Mucosa of rectum (tissue), 2 donors: ENCODE measurements at regions not wholly inside any gene's neighbourhood (a gene's known extent, or its start where the extent isn't known, plus 50 kb on each side); places are given as distances from the start of the nearest gene placed in this dataset.

Experiments
- H3K27ac ChIP-seq, 2 donors: one replicate each; pipeline ENCODE4 v1.7.0; 2013; ENCODE audit warnings: inconsistent platforms in 2 of 2, low read depth in 2 of 2, low read length in 2 of 2
- H3K27me3 ChIP-seq, 2 donors: one replicate each; pipeline ENCODE4 v1.7.0; 2013; ENCODE audit warnings: low read length in 2 of 2; ENCODE audit not compliant: control insufficient read depth in 2 of 2, insufficient read depth in 2 of 2
- H3K36me3 ChIP-seq, 2 donors: one replicate each; pipeline ENCODE4 v1.7.0; 2013; ENCODE audit warnings: low read length in 2 of 2; ENCODE audit not compliant: control insufficient read depth in 2 of 2, insufficient read depth in 2 of 2
- H3K4me1 ChIP-seq, 2 donors: one replicate each; pipeline ENCODE4 v1.7.0; 2013; ENCODE audit warnings: low read length in 2 of 2, mild to moderate bottlenecking in 1 of 2; ENCODE audit not compliant: control insufficient read depth in 2 of 2, insufficient read depth in 2 of 2
- H3K4me3 ChIP-seq, 2 donors: one replicate each; pipeline ENCODE4 v1.7.0; 2013; ENCODE audit warnings: low read length in 2 of 2
- H3K9ac ChIP-seq, 2 donors: one replicate each; pipeline ENCODE4 v1.7.0; 2013; ENCODE audit warnings: low read length in 2 of 2, low read depth in 1 of 2, mild to moderate bottlenecking in 1 of 2
- H3K9me3 ChIP-seq, 2 donors: one replicate each; pipeline ENCODE4 v1.7.0; 2013; ENCODE audit warnings: low read length in 2 of 2; ENCODE audit not compliant: control insufficient read depth in 2 of 2
- donor health status: healthy.
- donor health status: Normal muscosa, but diverticular disease.

GRCh38 chr15:85988741-85989140 lies 90.9 kb upstream of the AGBL1 start:
- Histone ChIP-seq H3K9me3 (peaks cover 0 to 2% of the 10 kb centered on the region in 2 donors), H3K36me3 (no peaks in the 10 kb centered on the region), H3K4me1 (no peaks in the 10 kb centered on the region), H3K27me3 (no peaks in the 10 kb centered on the region), H3K9ac (no peak overlapping the region), H3K27ac (no peak overlapping the region), H3K4me3 (no peak overlapping the region)

GRCh38 chr15:85992224-85992623 lies 87.4 kb upstream of the AGBL1 start:
- H3K27me3 ChIP-seq, result no peaks in the 10 kb centered on the region
- no peak overlapping the region for H3K9ac ChIP-seq
- no peaks in the 10 kb centered on the region for H3K4me1 ChIP-seq
- H3K27ac ChIP-seq, result no peak overlapping the region
- no peak overlapping the region for H3K4me3 ChIP-seq
- no peaks in the 10 kb centered on the region for H3K36me3 ChIP-seq
- peaks cover 0 to 2% of the 10 kb centered on the region in 2 donors for H3K9me3 ChIP-seq

- H3K9me3 ChIP-seq, result peaks cover 0 to 2% of the 10 kb centered on the region in 2 donors
- no peak overlapping the region for H3K9ac ChIP-seq
- H3K27ac ChIP-seq, result no peak overlapping the region
- no peaks in the 10 kb centered on the region for H3K27me3 ChIP-seq
- no peaks in the 10 kb centered on the region for H3K36me3 ChIP-seq
- H3K4me1 ChIP-seq, result no peaks in the 10 kb centered on the region
- H3K4me3 ChIP-seq, result no peak overlapping the region
Measured at GRCh38 chr15:85993116-85993515, 86.6 kb upstream of the AGBL1 start.

- Histone ChIP-seq H3K4me1 (no peaks in the 10 kb centered on the region), H3K36me3 (no peaks in the 10 kb centered on the region), H3K4me3 (no peak overlapping the region), H3K27ac (no peak overlapping the region), H3K9me3 (no peaks in the 10 kb centered on the region), H3K9ac (no peak overlapping the region), H3K27me3 (no peaks in the 10 kb centered on the region)
Measured at GRCh38 chr15:85997618-85998017, 82.1 kb upstream of the AGBL1 start.

- Histone ChIP-seq H3K36me3 (no peaks in the 10 kb centered on the region), H3K9ac (no peak overlapping the region), H3K9me3 (no peaks in the 10 kb centered on the region), H3K27ac (no peak overlapping the region), H3K4me1 (no peaks in the 10 kb centered on the region), H3K4me3 (no peak overlapping the region), H3K27me3 (no peaks in the 10 kb centered on the region)
Measured at GRCh38 chr15:85999658-86000057, 80.0 kb upstream of the AGBL1 start.

- H3K27me3 ChIP-seq, result no peaks in the 10 kb centered on the region
- no peaks in the 10 kb centered on the region for H3K4me1 ChIP-seq
- no peak overlapping the region for H3K9ac ChIP-seq
- H3K27ac ChIP-seq, result no peak overlapping the region
- no peaks in the 10 kb centered on the region for H3K36me3 ChIP-seq
- H3K9me3 ChIP-seq, result no peaks in the 10 kb centered on the region
- no peak overlapping the region for H3K4me3 ChIP-seq
Measured at GRCh38 chr15:86001200-86001599, 78.5 kb upstream of the AGBL1 start.

GRCh38 chr15:86002444-86002843 lies 77.2 kb upstream of the AGBL1 start:
- H3K9ac ChIP-seq, result no peak overlapping the region
- no peaks in the 10 kb centered on the region for H3K9me3 ChIP-seq
- no peak overlapping the region for H3K4me3 ChIP-seq
- H3K4me1 ChIP-seq, result no peaks in the 10 kb centered on the region
- no peak overlapping the region for H3K27ac ChIP-seq
- no peaks in the 10 kb centered on the region for H3K27me3 ChIP-seq
- no peaks in the 10 kb centered on the region for H3K36me3 ChIP-seq

GRCh38 chr15:86004061-86004460 lies 75.6 kb upstream of the AGBL1 start:
- Histone ChIP-seq H3K36me3 (no peaks in the 10 kb centered on the region), H3K4me1 (no peaks in the 10 kb centered on the region), H3K27me3 (no peaks in the 10 kb centered on the region), H3K9me3 (no peaks in the 10 kb centered on the region), H3K4me3 (no peak overlapping the region), H3K9ac (no peak overlapping the region), H3K27ac (no peak overlapping the region)

GRCh38 chr15:86006546-86006945 lies 73.1 kb upstream of the AGBL1 start:
- no peaks in the 10 kb centered on the region for H3K9me3 ChIP-seq
- no peaks in the 10 kb centered on the region for H3K27me3 ChIP-seq
- no peaks in the 10 kb centered on the region for H3K4me1 ChIP-seq
- no peak overlapping the region for H3K27ac ChIP-seq
- no peaks in the 10 kb centered on the region for H3K36me3 ChIP-seq
- no peak overlapping the region for H3K4me3 ChIP-seq
- H3K9ac ChIP-seq, result no peak overlapping the region

- no peak overlapping the region for H3K4me3 ChIP-seq
- no peak overlapping the region for H3K27ac ChIP-seq
- no peaks in the 10 kb centered on the region for H3K27me3 ChIP-seq
- H3K36me3 ChIP-seq, result no peaks in the 10 kb centered on the region
- no peak overlapping the region for H3K9ac ChIP-seq
- no peaks in the 10 kb centered on the region for H3K9me3 ChIP-seq
- no peaks in the 10 kb centered on the region for H3K4me1 ChIP-seq
Measured at GRCh38 chr15:86009727-86010126, 69.9 kb upstream of the AGBL1 start.

- no peaks in the 10 kb centered on the region for H3K36me3 ChIP-seq
- no peak overlapping the region for H3K27ac ChIP-seq
- no peaks in the 10 kb centered on the region for H3K27me3 ChIP-seq
- H3K9ac ChIP-seq, result no peak overlapping the region
- H3K4me1 ChIP-seq, result no peaks in the 10 kb centered on the region
- no peak overlapping the region for H3K4me3 ChIP-seq
- no peaks in the 10 kb centered on the region for H3K9me3 ChIP-seq
Measured at GRCh38 chr15:86010398-86010797, 69.3 kb upstream of the AGBL1 start.
